ENCODE measurements at regions not wholly inside any gene's neighbourhood (a gene's known extent, or its start where the extent isn't known, plus 50 kb on each side); places are given as distances from the start of the nearest gene placed in this dataset.
"Not testable (repeated sequence)": the region's sequence is repeated elsewhere in the genome, so short reads cannot be mapped to it uniquely, and the experiment has no call there.

- RAD21 ChIA-PET (ENCODE audit: unreplicated experiment): no interaction called here
- FAIRE-seq (no peak), ATAC-seq (no peak), DNase-seq (ENCODE audit: low read depth, low spot score) (no peak)
- H3K4me1 ChIP-seq (ENCODE audit: control insufficient read depth, insufficient read depth, low read length): no peaks in the 10 kb centered on the region
- POLR2A ChIA-PET: no interaction called here
- H3K9ac ChIP-seq (ENCODE audit: control insufficient read depth, insufficient read depth, low read length): no peak overlapping the region
- no peaks in the 10 kb centered on the region for H3K36me3 ChIP-seq (ENCODE audit: control insufficient read depth in 2 of 2, insufficient read depth in 2 of 2, low read length in 1 of 2)
- no TSS peak for BruUV-seq (replicated peaks)
- H3K4me3 ChIP-seq: no peak overlapping the region
- H3K9me3 ChIP-seq (replicated peaks; ENCODE audit: control insufficient read depth, insufficient read depth, low read length): no peaks in the 10 kb centered on the region
- H3K79me2 ChIP-seq (ENCODE audit: control insufficient read depth, insufficient read depth, low read length): no peaks in the 10 kb centered on the region
- no peak overlapping the region for H3K4me2 ChIP-seq (ENCODE audit: control insufficient read depth, insufficient read depth)
- H2AFZ ChIP-seq (ENCODE audit: control insufficient read depth, low read depth, low read length): no peak overlapping the region
- H4K20me1 ChIP-seq (ENCODE audit: control insufficient read depth, insufficient read depth): no peaks in the 10 kb centered on the region
- whole genome bisulfite sequencing (ENCODE audit: insufficient coverage, insufficient replicate concordance, low lambda C conversion rate, missing lambda C conversion rate): 0% methylated on average over 3 of the region's 3 CpGs
- no peaks in the 10 kb centered on the region for H3K27me3 ChIP-seq (replicated peaks in 1 of 2; ENCODE audit: control insufficient read depth in 2 of 2, insufficient read depth in 2 of 2, low read length in 1 of 2)
- SMC1A ChIA-PET (ENCODE audit: uncharacterized antibody, unreplicated experiment): no interaction called here
- intact Hi-C loops (cut with micrococcal nuclease; ENCODE audit: unreplicated experiment) (no loop called here), in situ Hi-C loops (cut with MboI) (no loop called here)
- H3K27ac ChIP-seq (ENCODE audit: control insufficient read depth, insufficient read depth): no peak overlapping the region
- CTCF ChIA-PET: no interaction called here
- TF ChIP-seq IKZF1 (conservative IDR thresholded peaks at IDR 0.05) (no peak), MYB (IDR thresholded peaks at IDR 0.05; ENCODE audit: borderline replicate concordance, low read depth, low read length) (no peak), NKRF (conservative IDR thresholded peaks at IDR 0.05) (no peak), FOXM1 (IDR thresholded peaks at IDR 0.05; ENCODE audit: low read depth, low read length) (no peak), BMI1 (IDR thresholded peaks at IDR 0.05; ENCODE audit: borderline replicate concordance) (no peak), FOS (IDR thresholded peaks at IDR 0.05; ENCODE audit: borderline replicate concordance, extremely low read depth, insufficient read length) (no peak), RAD51 (IDR thresholded peaks at IDR 0.05) (no peak), SKIL (IDR thresholded peaks at IDR 0.05; ENCODE audit: low read depth, poor library complexity, severe bottlenecking) (no peak), ZNF592 (IDR thresholded peaks at IDR 0.05) (no peak), NR2F1 (conservative IDR thresholded peaks at IDR 0.05) (no peak), SMC3 (IDR thresholded peaks at IDR 0.05; ENCODE audit: borderline replicate concordance, low read length) (no peak)
Measured at GRCh38 chr9:81022177-81022576, 667.2 kb downstream of the TLE1 start.

GRCh38 chr9:81014945-81015344 lies 674.4 kb downstream of the TLE1 start:
- RAD21 ChIA-PET (ENCODE audit: unreplicated experiment); H3K27ac ChIP-seq (ENCODE audit: control insufficient read depth, insufficient read depth); in situ Hi-C loops (cut with MboI); ATAC-seq; H3K27me3 ChIP-seq (replicated peaks in 1 of 2; ENCODE audit: control insufficient read depth in 2 of 2, insufficient read depth in 2 of 2, low read length in 1 of 2); H4K20me1 ChIP-seq (ENCODE audit: control insufficient read depth, insufficient read depth); DNase-seq (ENCODE audit: low read depth, low spot score); FAIRE-seq; H3K36me3 ChIP-seq (ENCODE audit: control insufficient read depth in 2 of 2, insufficient read depth in 2 of 2, low read length in 1 of 2); H3K79me2 ChIP-seq (ENCODE audit: control insufficient read depth, insufficient read depth, low read length); H2AFZ ChIP-seq (ENCODE audit: control insufficient read depth, low read depth, low read length); H3K4me3 ChIP-seq; BruUV-seq (replicated peaks); H3K9me3 ChIP-seq (replicated peaks; ENCODE audit: control insufficient read depth, insufficient read depth, low read length); SMC1A ChIA-PET (ENCODE audit: uncharacterized antibody, unreplicated experiment); CTCF ChIA-PET; H3K4me1 ChIP-seq (ENCODE audit: control insufficient read depth, insufficient read depth, low read length); intact Hi-C loops (cut with micrococcal nuclease; ENCODE audit: unreplicated experiment); POLR2A ChIA-PET; H3K9ac ChIP-seq (ENCODE audit: control insufficient read depth, insufficient read depth, low read length); H3K4me2 ChIP-seq (ENCODE audit: control insufficient read depth, insufficient read depth): not testable (repeated sequence)
- 10% methylated on average over 5 of the region's 6 CpGs for WGBS (ENCODE audit: insufficient coverage, insufficient replicate concordance, low lambda C conversion rate, missing lambda C conversion rate)

Measured in GM12878 (cell line).